ENCODE measurements at regions not wholly inside any gene's neighbourhood (a gene's known extent, or its start where the extent isn't known, plus 50 kb on each side); places are given as distances from the start of the nearest gene placed in this dataset.
"Not testable (repeated sequence)": the region's sequence is repeated elsewhere in the genome, so short reads cannot be mapped to it uniquely, and the experiment has no call there.

DNA sequence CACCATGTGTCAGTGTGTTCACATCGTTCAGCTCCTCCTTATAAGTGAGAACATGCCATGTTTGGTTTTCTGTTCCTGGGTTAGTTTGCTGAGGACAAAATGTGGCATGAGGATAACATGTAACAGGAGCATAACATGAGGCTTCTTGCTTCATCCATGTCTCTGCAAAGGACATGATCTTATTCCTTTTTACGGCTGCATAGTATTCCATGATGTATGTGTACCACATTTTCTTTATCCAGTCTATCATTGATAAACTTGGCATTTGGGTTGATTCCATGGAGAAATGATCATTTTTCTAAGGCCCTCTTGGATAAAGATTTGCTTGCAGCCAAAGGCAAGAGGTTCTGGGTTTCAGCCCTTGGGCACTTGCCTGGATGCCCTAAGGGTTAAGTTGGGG is 128.5 kb upstream of the ZEB1 start:
- DNase-seq = no peak

DNA sequence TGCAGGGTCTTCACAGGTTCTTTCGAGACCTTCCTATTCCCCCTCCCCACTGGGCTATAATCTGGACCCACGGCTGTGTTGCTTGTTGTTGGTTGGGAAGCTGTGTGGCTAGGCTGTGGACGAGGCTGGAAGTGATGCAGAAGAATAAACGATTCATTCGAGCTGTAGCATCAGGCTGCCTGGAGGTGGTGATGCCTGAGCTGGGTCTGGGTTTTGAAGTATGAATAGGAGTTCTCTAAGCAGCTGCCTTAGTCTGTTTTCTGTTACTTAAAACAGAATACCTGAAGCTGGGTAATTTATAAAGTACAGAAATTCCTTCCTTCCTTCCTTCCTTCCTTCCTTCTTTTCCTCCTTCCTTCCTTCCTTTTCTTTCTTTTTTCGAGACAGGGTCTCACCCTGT is 126.5 kb upstream of the ZEB1 start:
- no peak for DNase-seq

DNA sequence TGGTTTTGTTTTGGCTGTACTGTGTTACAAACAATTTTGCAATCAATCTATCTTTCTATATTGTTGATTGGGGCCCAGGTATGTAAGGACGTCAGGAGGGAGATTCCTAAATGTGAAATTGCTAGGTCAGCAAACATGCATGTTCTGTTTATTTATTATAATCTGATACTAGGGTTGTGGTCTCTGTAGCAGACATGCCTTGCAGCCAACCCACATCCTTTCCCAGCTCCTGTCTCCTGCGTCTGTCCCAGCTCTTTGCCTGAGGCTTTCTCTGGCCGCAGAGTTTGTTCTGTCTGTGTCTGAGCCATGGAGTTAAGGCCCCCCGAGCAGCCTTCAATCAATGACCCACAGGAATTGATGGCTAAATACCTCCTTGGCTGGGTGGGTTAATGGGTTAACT is 124.0 kb upstream of the ZEB1 start:
- DNase-seq = no peak

DNA sequence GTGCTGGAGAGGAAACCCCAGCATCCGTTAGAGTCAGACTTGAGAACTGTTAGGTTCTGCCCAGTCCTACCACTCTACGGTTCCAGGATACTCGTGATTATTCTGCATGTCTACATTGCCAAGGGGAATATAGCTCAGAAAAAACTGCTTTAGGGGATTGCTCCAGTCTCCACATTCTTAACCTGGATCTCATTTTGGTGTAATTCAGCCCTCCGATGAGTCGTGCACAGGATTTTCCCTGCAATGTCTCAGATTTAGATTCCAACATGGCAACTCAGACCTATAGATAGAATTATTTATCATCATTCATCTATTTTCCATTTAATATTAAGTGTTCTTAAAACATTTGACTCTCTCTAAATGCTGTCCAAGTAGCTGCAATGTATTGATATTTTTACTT is 121.1 kb upstream of the ZEB1 start:
- DNase-seq = no peak

- no peak for DNase-seq
Measured at GRCh38 chr10:31204090-31204489, 114.9 kb upstream of the ZEB1 start.

DNA sequence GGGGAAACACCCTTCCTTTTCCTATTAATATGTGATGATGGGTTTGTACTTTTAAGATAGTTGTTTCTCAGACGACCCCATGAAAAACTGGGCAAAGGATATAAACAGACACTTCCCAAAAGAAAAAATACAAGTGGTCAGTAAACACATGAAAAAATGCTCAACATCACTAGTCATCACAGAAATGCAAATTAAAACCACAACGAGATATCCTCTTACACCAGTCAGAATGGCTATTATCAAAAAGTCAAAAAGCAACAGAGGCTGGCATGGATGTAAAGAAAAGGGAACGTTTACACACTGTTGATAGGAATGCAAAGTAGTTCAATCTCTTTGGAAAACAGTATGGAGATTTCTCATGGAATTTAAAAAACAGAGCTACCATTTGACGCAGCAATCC is 111.4 kb upstream of the ZEB1 start:
- DNase-seq = no peak

GRCh38 chr10:31209478-31209877 is 109.5 kb upstream of the ZEB1 start:
- no peak for DNase-seq

DNA sequence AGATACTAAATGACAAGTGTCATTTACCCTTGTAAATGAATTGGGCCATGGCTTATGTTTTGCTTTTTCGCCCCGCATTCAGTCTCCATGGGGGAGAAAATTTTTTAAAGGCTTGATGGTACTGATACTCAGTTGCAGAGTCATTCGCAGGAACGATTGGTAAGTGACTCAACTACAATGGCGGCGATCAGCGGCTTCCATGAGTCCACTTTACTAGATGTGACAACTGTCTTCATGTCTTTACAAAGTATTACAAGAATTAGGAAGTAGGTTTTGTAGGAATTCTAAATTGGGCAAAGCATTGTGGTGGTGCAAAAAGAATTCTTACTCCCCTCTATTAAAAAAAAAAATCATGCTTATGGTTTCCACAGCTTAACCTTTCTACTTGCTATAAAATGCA is 108.8 kb upstream of the ZEB1 start:
- DNase-seq = no peak

DNA sequence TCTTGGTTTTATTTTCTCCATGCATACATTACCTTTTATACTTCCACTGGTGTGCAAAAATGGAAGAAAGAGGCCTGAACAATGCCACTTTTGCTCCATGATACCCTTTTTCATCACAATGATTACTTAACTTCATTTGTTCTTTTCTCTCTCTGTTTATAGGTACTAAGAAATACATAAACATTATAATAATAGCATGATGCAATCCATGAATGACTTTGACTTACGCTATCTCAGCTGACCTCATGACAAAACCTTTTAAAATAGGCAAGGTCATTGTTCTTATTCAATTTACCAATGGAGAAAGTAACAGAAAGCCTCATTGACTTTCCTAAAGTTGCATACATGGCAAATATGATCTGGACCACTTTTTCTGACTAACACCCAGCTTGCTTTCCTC is 105.1 kb upstream of the ZEB1 start:
- no peak for DNase-seq

DNA sequence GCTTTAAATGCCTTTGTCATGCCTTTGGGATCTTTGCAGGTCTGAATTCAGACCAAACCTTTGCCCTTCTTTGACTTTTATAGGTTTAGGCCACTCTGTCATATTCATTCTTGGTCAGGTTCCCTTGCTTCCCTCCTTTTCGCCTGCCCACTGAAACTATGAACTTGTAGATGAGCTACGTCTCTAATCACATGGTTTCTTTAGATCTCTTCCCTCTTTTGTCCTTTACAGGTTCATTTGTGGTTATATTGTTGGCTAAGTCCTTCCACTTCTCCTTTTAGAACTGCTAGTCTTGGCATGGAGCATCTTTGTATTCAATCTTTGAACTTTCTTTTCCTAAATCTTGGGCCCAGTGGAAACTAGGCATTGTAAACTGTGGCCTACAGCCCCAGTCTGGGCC is 104.0 kb upstream of the ZEB1 start:
- DNase-seq = no peak

DNA sequence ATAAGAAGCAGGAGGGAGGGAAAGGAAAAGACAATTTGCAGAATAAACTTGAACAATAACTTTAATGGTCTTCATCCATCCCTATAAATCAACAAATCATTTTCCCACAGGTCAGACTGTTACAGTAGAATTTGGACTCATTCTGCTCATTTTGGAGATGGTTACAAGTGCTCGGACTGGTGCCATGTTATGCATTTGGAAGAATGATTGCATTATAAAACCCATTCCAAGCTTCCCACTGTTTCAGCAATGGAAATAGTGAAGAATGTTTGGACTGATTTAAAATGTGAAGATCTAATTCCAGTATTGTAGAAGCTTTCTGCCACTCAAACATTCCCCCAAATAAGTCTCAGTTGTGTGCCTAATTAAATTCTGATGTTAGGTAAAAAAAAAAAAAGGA is 99.7 kb upstream of the ZEB1 start:
- no peak for DNase-seq

GRCh38 chr10:31228780-31229179 is 90.2 kb upstream of the ZEB1 start:
- DNase-seq = not testable (repeated sequence)

GRCh38 chr10:31239961-31240360 is 79.1 kb upstream of the ZEB1 start:
- DNase-seq = no peak

DNA sequence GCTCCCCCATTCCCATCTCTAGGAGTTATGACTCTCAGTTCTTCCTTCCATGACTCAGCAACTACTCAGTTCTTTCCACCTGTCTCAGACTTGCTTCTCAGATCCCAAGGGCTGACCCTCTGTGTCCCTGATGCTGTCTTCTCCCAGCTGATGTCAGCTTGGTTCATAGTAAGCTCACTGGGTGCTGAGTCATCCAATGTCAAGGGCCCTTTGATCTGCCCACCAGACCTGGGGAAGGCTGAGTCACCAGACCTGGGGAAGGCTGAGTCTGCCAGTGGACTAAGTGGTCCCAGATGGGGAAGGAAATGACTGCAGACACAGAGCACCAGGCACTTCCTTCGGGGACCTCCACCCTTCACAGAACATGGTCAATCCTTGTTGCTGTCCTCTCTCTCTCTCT is 76.1 kb upstream of the ZEB1 start:
- peak; percentile 50 to 80 for DNase-seq

DNA sequence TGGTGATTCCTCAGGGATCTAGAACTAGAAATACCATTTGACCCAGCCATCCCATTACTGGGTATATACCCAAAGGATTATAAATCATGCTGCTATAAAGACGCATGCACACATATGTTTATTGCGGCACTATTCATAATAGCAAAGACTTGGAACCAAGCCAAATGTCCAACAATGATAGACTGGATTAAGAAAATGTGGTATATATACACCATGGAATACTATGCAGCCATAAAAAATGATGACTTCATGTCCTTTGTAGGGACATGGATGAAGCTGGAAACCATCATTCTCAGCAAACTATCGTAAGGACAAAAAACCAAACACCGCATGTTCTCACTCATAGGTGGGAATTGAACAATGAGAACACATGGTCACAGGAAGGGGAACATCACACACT is 67.9 kb upstream of the ZEB1 start:
- DNase-seq = not testable (repeated sequence)

DNA sequence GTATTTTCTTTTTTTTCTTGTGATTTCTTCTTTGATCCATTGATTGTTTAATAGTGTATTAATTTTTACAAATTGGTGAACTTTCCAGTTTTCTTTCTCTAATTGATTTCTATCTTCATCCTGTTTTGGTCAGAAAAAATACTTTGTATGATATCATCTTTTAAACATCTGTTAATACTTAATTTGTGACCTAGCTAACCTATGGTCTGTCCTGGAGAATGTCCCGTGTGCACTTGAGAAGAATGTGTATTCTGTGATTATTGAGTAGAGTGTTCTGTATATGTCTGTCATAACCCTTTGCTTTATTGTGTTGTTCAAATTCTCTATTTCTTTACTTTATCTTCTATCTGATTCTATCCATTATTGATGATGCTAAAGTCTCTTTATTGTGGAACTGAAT is 65.8 kb upstream of the ZEB1 start:
- no peak for DNase-seq

DNA sequence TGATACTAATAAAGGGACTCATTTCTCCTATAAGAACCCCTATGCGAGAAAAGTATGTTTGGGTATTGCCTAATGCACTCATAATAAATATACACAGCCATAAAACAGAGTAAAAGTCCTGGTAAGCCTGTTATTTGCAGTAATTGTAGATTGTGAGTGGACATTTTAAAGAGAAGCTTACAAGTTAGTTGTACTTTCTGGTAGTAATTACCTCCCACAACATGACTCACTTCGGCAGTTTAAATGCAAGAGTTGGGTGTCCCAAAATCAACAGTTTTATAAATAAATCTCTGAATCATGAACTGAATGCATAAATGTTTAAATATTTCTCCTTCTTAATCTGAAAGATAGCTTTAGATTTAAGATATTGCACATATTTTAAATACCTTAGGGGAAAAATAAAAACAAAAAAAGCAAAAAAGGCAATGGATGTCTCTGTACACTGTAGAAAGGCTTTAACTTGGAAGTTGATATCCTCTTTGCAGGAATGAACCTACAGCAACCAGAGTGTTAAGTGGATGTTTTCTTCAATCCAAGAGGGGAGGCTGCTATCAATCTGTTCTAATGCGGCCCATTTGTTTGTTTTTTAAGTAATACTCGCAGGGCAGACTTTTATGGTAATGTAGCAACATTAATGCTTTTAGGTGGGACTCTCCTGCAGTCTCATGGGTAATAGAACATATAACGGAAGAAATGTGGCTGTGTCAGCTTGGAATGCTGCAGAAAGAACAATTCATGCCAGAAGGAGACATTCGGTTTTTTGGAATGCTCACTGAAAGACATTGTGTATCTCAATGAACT is 57.3 kb upstream of the ZEB1 start:
- DNase-seq = no peak

GRCh38 chr10:31262672-31263071 is 56.3 kb upstream of the ZEB1 start:
- no peak for DNase-seq

- no peak for DNase-seq
Measured at GRCh38 chr10:31263903-31264302, 55.1 kb upstream of the ZEB1 start.

GRCh38 chr10:31268444-31269303 is 50.3 kb upstream of the ZEB1 start:
- DNase-seq = no peak
